ENCODE measurements at regions not wholly inside any gene's neighbourhood (a gene's known extent, or its start where the extent isn't known, plus 50 kb on each side); places are given as distances from the start of the nearest gene placed in this dataset.

- H3K27me3 ChIP-seq (ENCODE audit: control insufficient read depth in 2 of 2, insufficient read depth in 2 of 2, low read length in 2 of 2): no peaks in the 10 kb centered on the region
- H3K9ac ChIP-seq (ENCODE audit: insufficient read depth, low read length, poor library complexity, severe bottlenecking): no peak overlapping the region
- no peaks in the 10 kb centered on the region for H3K4me1 ChIP-seq (ENCODE audit: control insufficient read depth in 1 of 2, insufficient read depth in 2 of 2, low read length in 2 of 2)
- H3K27me3 Mint-ChIP-seq (ENCODE audit: low read depth in 3 of 3): peaks cover 0 to 4% (median 3%) of the 10 kb centered on the region in 3 donors
- no peaks in the 10 kb centered on the region for H4K20me1 ChIP-seq (ENCODE audit: insufficient read depth, low read length)
- 100% methylated on average over 5 of the region's 7 CpGs for WGBS (ENCODE audit: insufficient coverage)
- no peaks in the 10 kb centered on the region for H3K36me3 Mint-ChIP-seq
- no peak overlapping the region for H3K27ac ChIP-seq (ENCODE audit: low read depth in 1 of 2, low read length in 2 of 2)
- no peak for TF ChIP-seq CTCF (IDR thresholded peaks at IDR 0.05)
- H3K27ac Mint-ChIP-seq: no peak overlapping the region
- no peak overlapping the region for H3K4me3 Mint-ChIP-seq
- intact Hi-C loops (cut with micrococcal nuclease): no loop called here
- no peaks in the 10 kb centered on the region for H3K9me3 ChIP-seq (replicated peaks in 1 of 2; ENCODE audit: control insufficient read depth in 1 of 2, insufficient read depth in 1 of 2, low read length in 2 of 2)
- H3K4me1 Mint-ChIP-seq: no peaks in the 10 kb centered on the region
- no peak overlapping the region for H3K4me2 ChIP-seq (replicated peaks; ENCODE audit: extremely low read depth, low read length, poor library complexity, severe bottlenecking)
- no peaks in the 10 kb centered on the region for H3K36me3 ChIP-seq (replicated peaks in 1 of 2; ENCODE audit: control insufficient read depth in 1 of 2, insufficient read depth in 2 of 2, low read length in 2 of 2)
- no peaks in the 10 kb centered on the region for H3K79me2 ChIP-seq (ENCODE audit: insufficient read depth, low read length)
- no peak overlapping the region for H3K4me3 ChIP-seq (replicated peaks in 1 of 3; ENCODE audit: low read depth in 2 of 3, low read length in 3 of 3)
- DNase-seq: no peak
- H2AFZ ChIP-seq (ENCODE audit: insufficient read depth, low read depth, low read length, poor library complexity, severe bottlenecking): no peak overlapping the region
- peaks cover 0 to 16% (median 6%) of the 10 kb centered on the region in 7 donors for H3K9me3 Mint-ChIP-seq
Measured at GRCh38 chr12:98208816-98209215, 306.6 kb upstream of the TMPO start.

- H3K79me2 ChIP-seq (ENCODE audit: insufficient read depth, low read length): no peaks in the 10 kb centered on the region
- intact Hi-C loops (cut with micrococcal nuclease): no loop called here
- no peak for DNase-seq
- Mint-ChIP-seq H3K27ac (no peak overlapping the region), H3K36me3 (no peaks in the 10 kb centered on the region), H3K9me3 (peaks cover 0 to 5% (median 2%) of the 10 kb centered on the region in 7 donors), H3K27me3 (ENCODE audit: low read depth in 3 of 3) (peaks cover 2 to 6% (median 4%) of the 10 kb centered on the region in 3 donors), H3K4me3 (no peak overlapping the region), H3K4me1 (no peaks in the 10 kb centered on the region)
- no peak for TF ChIP-seq CTCF (IDR thresholded peaks at IDR 0.05)
- no peaks in the 10 kb centered on the region for H3K4me1 ChIP-seq (ENCODE audit: control insufficient read depth in 1 of 2, insufficient read depth in 2 of 2, low read length in 2 of 2)
- H3K27ac ChIP-seq (ENCODE audit: low read depth in 1 of 2, low read length in 2 of 2): no peak overlapping the region
- H3K4me3 ChIP-seq (replicated peaks in 1 of 3; ENCODE audit: low read depth in 2 of 3, low read length in 3 of 3): no peak overlapping the region
- H3K27me3 ChIP-seq (ENCODE audit: control insufficient read depth in 2 of 2, insufficient read depth in 2 of 2, low read length in 2 of 2): no peaks in the 10 kb centered on the region
- H3K9ac ChIP-seq (ENCODE audit: insufficient read depth, low read length, poor library complexity, severe bottlenecking): no peak overlapping the region
- 93% methylated on average over 7 of the region's 8 CpGs for WGBS (ENCODE audit: insufficient coverage)
- no peak overlapping the region for H2AFZ ChIP-seq (ENCODE audit: insufficient read depth, low read depth, low read length, poor library complexity, severe bottlenecking)
- no peak overlapping the region for H3K4me2 ChIP-seq (replicated peaks; ENCODE audit: extremely low read depth, low read length, poor library complexity, severe bottlenecking)
- H4K20me1 ChIP-seq (ENCODE audit: insufficient read depth, low read length): no peaks in the 10 kb centered on the region
- no peaks in the 10 kb centered on the region for H3K9me3 ChIP-seq (replicated peaks in 1 of 2; ENCODE audit: control insufficient read depth in 1 of 2, insufficient read depth in 1 of 2, low read length in 2 of 2)
- no peaks in the 10 kb centered on the region for H3K36me3 ChIP-seq (replicated peaks in 1 of 2; ENCODE audit: control insufficient read depth in 1 of 2, insufficient read depth in 2 of 2, low read length in 2 of 2)
Measured at GRCh38 chr12:98211909-98212695, 303.3 kb upstream of the TMPO start.
